ENCODE measurements at regions not wholly inside any gene's neighbourhood (a gene's known extent, or its start where the extent isn't known, plus 50 kb on each side); places are given as distances from the start of the nearest gene placed in this dataset.
A peak's percentile ranks its signal among the peaks of the same experiment; 100 is the strongest.

- ChIA-PET CTCF (no interaction called here), POLR2A (no interaction called here)
- Histone ChIP-seq H3K27me3 (ENCODE audit: control insufficient read depth, insufficient read depth, low read length) (no peaks in the 10 kb centered on the region), H3K4me3 (ENCODE audit: low read depth, low read length) (no peak overlapping the region), H3K27ac (ENCODE audit: low read depth, low read length) (no peak overlapping the region), H3K9me3 (ENCODE audit: control insufficient read depth, insufficient read depth, low read length) (no peaks in the 10 kb centered on the region)
- no peak for DNase-seq (ENCODE audit: low read depth, low spot score)
- no peak for TF ChIP-seq CTCF (IDR thresholded peaks at IDR 0.05; ENCODE audit: low read depth, low read length)
These were observed 383.0 kb downstream of the TXNL1 start for GRCh38 chr18:56255381-56255780.

- no peaks in the 10 kb centered on the region for H3K9me3 ChIP-seq (ENCODE audit: control insufficient read depth, insufficient read depth, low read length)
- H3K27me3 ChIP-seq (ENCODE audit: control insufficient read depth, insufficient read depth, low read length), result no peaks in the 10 kb centered on the region
- no peak overlapping the region for H3K4me3 ChIP-seq (ENCODE audit: low read depth, low read length)
- ChIA-PET POLR2A (no interaction called here), CTCF (no interaction called here)
- no peak for TF ChIP-seq CTCF (IDR thresholded peaks at IDR 0.05; ENCODE audit: low read depth, low read length)
- DNase-seq (ENCODE audit: low read depth, low spot score), result no peak
- no peak overlapping the region for H3K27ac ChIP-seq (ENCODE audit: low read depth, low read length)
These were observed 385.9 kb downstream of the TXNL1 start for GRCh38 chr18:56252456-56252855.

- ChIA-PET CTCF (no interaction called here), POLR2A (no interaction called here)
- TF ChIP-seq CTCF (IDR thresholded peaks at IDR 0.05; ENCODE audit: low read depth, low read length), result no peak
- no peaks in the 10 kb centered on the region for H3K9me3 ChIP-seq (ENCODE audit: control insufficient read depth, insufficient read depth, low read length)
- no peaks in the 10 kb centered on the region for H3K27me3 ChIP-seq (ENCODE audit: control insufficient read depth, insufficient read depth, low read length)
- H3K27ac ChIP-seq (ENCODE audit: low read depth, low read length), result no peak overlapping the region
- H3K4me3 ChIP-seq (ENCODE audit: low read depth, low read length), result no peak overlapping the region
- no peak for DNase-seq (ENCODE audit: low read depth, low spot score)
These were observed 389.7 kb downstream of the TXNL1 start for GRCh38 chr18:56248610-56249235.

GRCh38 chr18:56246916-56247315 lies 391.5 kb downstream of the TXNL1 start:
- no peak for DNase-seq (ENCODE audit: low read depth, low spot score)
- TF ChIP-seq CTCF (IDR thresholded peaks at IDR 0.05; ENCODE audit: low read depth, low read length), result no peak
- POLR2A ChIA-PET, result interaction anchor here (0.7 kb wide), 1 partner anchor 336 kb away, joined by 6 read pairs; no protein-coding TSS in a partner anchor
- no peak overlapping the region for H3K4me3 ChIP-seq (ENCODE audit: low read depth, low read length)
- no peaks in the 10 kb centered on the region for H3K9me3 ChIP-seq (ENCODE audit: control insufficient read depth, insufficient read depth, low read length)
- H3K27me3 ChIP-seq (ENCODE audit: control insufficient read depth, insufficient read depth, low read length), result no peaks in the 10 kb centered on the region
- no peak overlapping the region for H3K27ac ChIP-seq (ENCODE audit: low read depth, low read length)
- CTCF ChIA-PET, result interaction anchor here (0.6 to 0.7 kb wide), 2 partner anchors 14 to 329 kb away, joined by 3 to 7 read pairs; no protein-coding TSS in a partner anchor

- H3K4me3 ChIP-seq (ENCODE audit: low read depth, low read length), result no peak overlapping the region
- CTCF ChIA-PET, result interaction anchor here (0.6 to 0.7 kb wide), 2 partner anchors 330 to 466 kb away, joined by 3 to 7 read pairs; no protein-coding TSS in a partner anchor
- no peak for TF ChIP-seq CTCF (IDR thresholded peaks at IDR 0.05; ENCODE audit: low read depth, low read length)
- DNase-seq (ENCODE audit: low read depth, low spot score), result peak; percentile 44
- H3K9me3 ChIP-seq (ENCODE audit: control insufficient read depth, insufficient read depth, low read length), result no peaks in the 10 kb centered on the region
- POLR2A ChIA-PET, result interaction anchor here (0.7 kb wide), 2 partner anchors 46 to 335 kb away, joined by 4 to 6 read pairs; no protein-coding TSS in a partner anchor
- peak overlapping the region; percentile 12 for H3K27ac ChIP-seq (ENCODE audit: low read depth, low read length)
- H3K27me3 ChIP-seq (ENCODE audit: control insufficient read depth, insufficient read depth, low read length), result no peaks in the 10 kb centered on the region
These were observed 392.4 kb downstream of the TXNL1 start for GRCh38 chr18:56245866-56246580.

Measured in AG04450 (cell line).